OCI-LY1 (cell line): ENCODE measurements at regions not wholly inside any gene's neighbourhood (a gene's known extent, or its start where the extent isn't known, plus 50 kb on each side); places are given as distances from the start of the nearest gene placed in this dataset.

Experiments used
- H2AFZ ChIP-seq: fragments of 200-600 bp; sonication (generic), shearing (Covaris generic); 2 replicates; pipeline ENCODE4 v1.6.0; 2014; ENCODE audit warnings: antibody characterized with exemption, mild to moderate bottlenecking, low read length
- H3F3A ChIP-seq: fragments of 200-600 bp; sonication (generic), shearing (Covaris generic); 2 replicates; pipeline ENCODE4 v1.6.0; 2014; ENCODE audit warnings: mild to moderate bottlenecking, antibody characterized with exemption, low read length, moderate library complexity; ENCODE audit not compliant: insufficient read depth
- H3K27ac ChIP-seq: fragments of 200-600 bp; sonication (generic); 2 replicates; pipeline ENCODE4 v1.5.1; 2014; ENCODE audit warnings: low read length, mixed run types, mild to moderate bottlenecking, low read depth; ENCODE audit not compliant: poor library complexity, severe bottlenecking
- H3K27me3 ChIP-seq: fragments of 200-600 bp; sonication (generic); 2 replicates; pipeline ENCODE4 v1.6.0; 2014; ENCODE audit warnings: antibody characterized with exemption, mild to moderate bottlenecking, low read length, moderate library complexity; ENCODE audit not compliant: insufficient read depth
- H3K36me3 ChIP-seq: fragments of 200-600 bp; sonication (generic); 2 replicates; pipeline ENCODE4 v1.6.1; 2014; ENCODE audit warnings: mild to moderate bottlenecking, antibody characterized with exemption, low read length, moderate library complexity, mixed read lengths; ENCODE audit not compliant: insufficient read depth
- H3K4me1 ChIP-seq: fragments of 200-600 bp; sonication (generic); 2 replicates; pipeline ENCODE4 v1.5.1; 2014; ENCODE audit warnings: mild to moderate bottlenecking, low read length, moderate library complexity; ENCODE audit not compliant: insufficient read depth, severe bottlenecking
- H3K4me2 ChIP-seq: fragments of 200-600 bp; sonication (generic), shearing (Covaris generic); 2 replicates; pipeline ENCODE4 v1.6.1; 2014; ENCODE audit warnings: low read length
- H3K4me3 ChIP-seq: fragments of 200-600 bp; sonication (generic); 2 replicates; pipeline ENCODE4 v1.5.1; 2014; ENCODE audit warnings: low read length, low read depth, mild to moderate bottlenecking, mixed read lengths; ENCODE audit not compliant: poor library complexity, severe bottlenecking
- H3K79me2 ChIP-seq: fragments of 200-600 bp; shearing (Covaris generic); 2 replicates; pipeline ENCODE4 v1.6.1; 2016; ENCODE audit warnings: mixed run types, low read length, mixed read lengths; ENCODE audit not compliant: insufficient read depth
- H3K9ac ChIP-seq: fragments of 200-600 bp; sonication (generic), shearing (Covaris generic); 2 replicates; pipeline ENCODE4 v1.6.1; 2014; ENCODE audit warnings: mild to moderate bottlenecking, low read length, mixed read lengths
- H3K9me2 ChIP-seq: fragments of 200-600 bp; sonication (generic), shearing (Covaris generic); 2 replicates; pipeline ENCODE4 v1.6.1; 2014; ENCODE audit warnings: low read depth, mild to moderate bottlenecking, low read length, mixed read lengths
- H3K9me3 ChIP-seq: fragments of 200-600 bp; shearing (Covaris generic); 2 replicates; pipeline ENCODE4 v1.6.1; 2014; ENCODE audit warnings: low read length, mixed read lengths
- H4K20me1 ChIP-seq: fragments of 200-600 bp; sonication (generic), shearing (Covaris generic); 2 replicates; pipeline ENCODE4 v1.6.0; 2016; ENCODE audit warnings: mild to moderate bottlenecking, low read length; ENCODE audit not compliant: insufficient read depth
- EZH2 ChIP-seq: fragments of 200-600 bp; sonication (generic), shearing (Covaris generic); IDR thresholded peaks from 2 replicates; pipeline ENCODE4 v1.8.0; 2017; ENCODE audit warnings: borderline replicate concordance, mixed run types, mild to moderate bottlenecking, antibody characterized with exemption, low read length, moderate library complexity, mixed read lengths
- TF ChIP-seq, protein P1 (sequence below): fragments of 200-600 bp; sonication (generic), shearing (Covaris generic); IDR thresholded peaks from 2 replicates; pipeline ENCODE4 v1.5.1; 2017; ENCODE audit warnings: mild to moderate bottlenecking, antibody characterized with exemption, low read length, moderate library complexity, mixed read lengths

DNA sequence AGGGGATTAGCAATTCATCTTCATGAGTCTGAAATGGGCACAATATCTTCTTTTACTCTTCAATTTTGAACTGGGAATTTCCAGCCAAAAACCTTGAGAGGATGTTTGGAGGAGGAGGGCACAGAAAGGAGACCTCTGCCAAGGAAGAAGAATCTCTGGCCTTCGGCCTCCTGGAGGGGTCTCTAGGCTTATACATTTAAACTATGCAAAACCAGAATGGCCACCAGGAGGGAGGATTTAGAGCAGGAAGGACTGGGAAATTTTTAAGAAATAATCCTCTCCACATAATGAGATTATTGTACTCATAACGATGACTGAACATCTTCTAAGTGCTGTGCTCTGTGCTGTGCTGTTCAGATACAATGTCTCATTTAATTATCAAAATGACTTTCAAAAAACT is 325.9 kb downstream of the NDFIP2 start:
- no peaks in the 10 kb centered on the region for H3K79me2 ChIP-seq
- TF ChIP-seq, protein P1, sequence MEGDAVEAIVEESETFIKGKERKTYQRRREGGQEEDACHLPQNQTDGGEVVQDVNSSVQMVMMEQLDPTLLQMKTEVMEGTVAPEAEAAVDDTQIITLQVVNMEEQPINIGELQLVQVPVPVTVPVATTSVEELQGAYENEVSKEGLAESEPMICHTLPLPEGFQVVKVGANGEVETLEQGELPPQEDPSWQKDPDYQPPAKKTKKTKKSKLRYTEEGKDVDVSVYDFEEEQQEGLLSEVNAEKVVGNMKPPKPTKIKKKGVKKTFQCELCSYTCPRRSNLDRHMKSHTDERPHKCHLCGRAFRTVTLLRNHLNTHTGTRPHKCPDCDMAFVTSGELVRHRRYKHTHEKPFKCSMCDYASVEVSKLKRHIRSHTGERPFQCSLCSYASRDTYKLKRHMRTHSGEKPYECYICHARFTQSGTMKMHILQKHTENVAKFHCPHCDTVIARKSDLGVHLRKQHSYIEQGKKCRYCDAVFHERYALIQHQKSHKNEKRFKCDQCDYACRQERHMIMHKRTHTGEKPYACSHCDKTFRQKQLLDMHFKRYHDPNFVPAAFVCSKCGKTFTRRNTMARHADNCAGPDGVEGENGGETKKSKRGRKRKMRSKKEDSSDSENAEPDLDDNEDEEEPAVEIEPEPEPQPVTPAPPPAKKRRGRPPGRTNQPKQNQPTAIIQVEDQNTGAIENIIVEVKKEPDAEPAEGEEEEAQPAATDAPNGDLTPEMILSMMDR = no peak
- TF ChIP-seq EZH2 = no peak

GRCh38 chr13:79805317-79805716 is 324.4 kb downstream of the NDFIP2 start:
- Histone ChIP-seq H3K4me3 (no peak overlapping the region), H3K4me1 (no peaks in the 10 kb centered on the region), H4K20me1 (no peaks in the 10 kb centered on the region), H3K27me3 (no peaks in the 10 kb centered on the region), H3K36me3 (no peaks in the 10 kb centered on the region), H3K27ac (no peak overlapping the region), H3F3A (no peaks in the 10 kb centered on the region), H3K9me2 (no peaks in the 10 kb centered on the region), H3K9ac (no peak overlapping the region), H3K79me2 (no peaks in the 10 kb centered on the region), H3K9me3 (no peaks in the 10 kb centered on the region), H3K4me2 (no peak overlapping the region), H2AFZ (no peak overlapping the region)
- TF ChIP-seq, protein P1 = no peak
- no peak for TF ChIP-seq EZH2

More for the DNA sequence above, 325.9 kb downstream of the NDFIP2 start:
- Histone ChIP-seq H3K4me3 (no peak overlapping the region), H3K27me3 (no peaks in the 10 kb centered on the region), H3F3A (no peaks in the 10 kb centered on the region), H3K36me3 (no peaks in the 10 kb centered on the region), H3K4me2 (no peak overlapping the region), H2AFZ (no peak overlapping the region), H3K9ac (no peak overlapping the region), H4K20me1 (no peaks in the 10 kb centered on the region), H3K4me1 (no peaks in the 10 kb centered on the region), H3K27ac (no peak overlapping the region), H3K9me2 (no peaks in the 10 kb centered on the region), H3K9me3 (no peaks in the 10 kb centered on the region)

DNA sequence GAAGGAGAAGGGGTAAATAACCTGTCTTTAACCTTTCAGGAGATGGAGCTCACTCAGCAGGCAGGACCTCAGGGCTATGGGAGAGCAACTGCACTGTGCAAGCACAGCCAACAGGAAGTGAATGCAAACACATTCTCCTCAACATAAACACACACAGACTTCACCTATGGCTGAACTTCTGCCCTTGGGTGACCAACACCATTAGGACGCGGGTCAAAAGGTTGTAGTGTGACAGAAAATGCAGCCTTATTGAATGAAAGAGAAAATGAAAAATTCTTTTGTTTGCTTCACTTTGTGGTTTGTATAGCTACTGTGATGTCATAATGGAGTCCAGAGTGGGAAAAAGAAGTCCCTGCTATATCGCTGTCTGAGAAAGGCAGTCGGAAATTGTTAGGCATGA is 323.0 kb downstream of the NDFIP2 start:
- Histone ChIP-seq H3K36me3 (no peaks in the 10 kb centered on the region), H3K79me2 (no peaks in the 10 kb centered on the region), H3K9me2 (no peaks in the 10 kb centered on the region), H2AFZ (no peak overlapping the region), H3K9me3 (no peaks in the 10 kb centered on the region), H3K9ac (no peak overlapping the region), H3F3A (no peaks in the 10 kb centered on the region), H4K20me1 (no peaks in the 10 kb centered on the region), H3K4me1 (no peaks in the 10 kb centered on the region), H3K4me3 (no peak overlapping the region), H3K4me2 (no peak overlapping the region), H3K27ac (no peak overlapping the region), H3K27me3 (no peaks in the 10 kb centered on the region)
- TF ChIP-seq, protein P1 = no peak
- no peak for TF ChIP-seq EZH2
